Calu3 (cell line): ENCODE measurements at regions not wholly inside any gene's neighbourhood (a gene's known extent, or its start where the extent isn't known, plus 50 kb on each side); places are given as distances from the start of the nearest gene placed in this dataset.

Experiments
- BruUV-seq: library from RNA; stranded (reverse); fragments of 400-500 nt; replicated peaks from 2 replicates; lab custom pipeline; 2021; lab: Mats Ljungman, UMichigan
- CTCF ChIA-PET: fragments of 300-600 bp; sonication (Branson Sonifier 250); formaldehyde crosslinking; loops from one replicate; lab custom pipeline; 2022; ENCODE audit warnings: antibody characterized with exemption; lab: Charles Lee
- DNase-seq: peaks from one replicate; pipeline ENCODE4 v3.0.0; 2022
- H3K27ac Mint-ChIP-seq: one replicate; pipeline ENCODE4 v1.8.0; 2022; ENCODE audit warnings: mixed read lengths; ENCODE audit not compliant: unreplicated experiment
- H3K27me3 Mint-ChIP-seq: one replicate; pipeline ENCODE4 v1.8.0; 2022; ENCODE audit warnings: mixed read lengths; ENCODE audit not compliant: unreplicated experiment
- H3K36me3 Mint-ChIP-seq: one replicate; pipeline ENCODE4 v1.8.0; 2022; ENCODE audit warnings: mild to moderate bottlenecking, moderate library complexity, mixed read lengths; ENCODE audit not compliant: insufficient read depth, unreplicated experiment
- H3K4me1 Mint-ChIP-seq: one replicate; pipeline ENCODE4 v1.8.0; 2022; ENCODE audit warnings: mild to moderate bottlenecking, low read depth, mixed read lengths; ENCODE audit not compliant: unreplicated experiment
- H3K4me3 Mint-ChIP-seq: one replicate; pipeline ENCODE4 v1.8.0; 2022; ENCODE audit warnings: mild to moderate bottlenecking, low read depth, moderate library complexity, mixed read lengths; ENCODE audit not compliant: unreplicated experiment
- H3K9me3 Mint-ChIP-seq: one replicate; pipeline ENCODE4 v1.8.0; 2022; ENCODE audit warnings: low read depth, mixed read lengths; ENCODE audit not compliant: unreplicated experiment
- CTCF ChIP-seq: fragments of 200-600 bp; IDR thresholded peaks from one replicate; pipeline ENCODE4 v1.8.0; 2022; ENCODE audit warnings: antibody characterized with exemption; ENCODE audit not compliant: unreplicated experiment
- intact Hi-C: fragments of 100-400 bp; cut with micrococcal nuclease; formaldehyde crosslinking; loops from one replicate; pipeline ENCODE4 v1.10.0; 2022; ENCODE audit not compliant: unreplicated experiment

- no TSS peak for BruUV-seq
- H3K9me3 Mint-ChIP-seq, result no peaks in the 10 kb centered on the region
- intact Hi-C loops, result no loop called here
- H3K27me3 Mint-ChIP-seq, result no peaks in the 10 kb centered on the region
- no peaks in the 10 kb centered on the region for H3K36me3 Mint-ChIP-seq
- no peak for DNase-seq
- no peaks in the 10 kb centered on the region for H3K4me1 Mint-ChIP-seq
- no peak for TF ChIP-seq CTCF
- no peak overlapping the region for H3K4me3 Mint-ChIP-seq
- CTCF ChIA-PET, result no interaction called here
- H3K27ac Mint-ChIP-seq, result no peak overlapping the region
Observed at GRCh38 chr4:177879851-177880250, 437.6 kb upstream of the AGA start.

- H3K27me3 Mint-ChIP-seq, result no peaks in the 10 kb centered on the region
- intact Hi-C loops, result no loop called here
Observed at GRCh38 chr4:177895136-177895535, 452.9 kb upstream of the AGA start.

GRCh38 chr4:177901786-177902185 lies 459.5 kb upstream of the AGA start:
- no peak overlapping the region for H3K27ac Mint-ChIP-seq
- H3K4me1 Mint-ChIP-seq, result no peaks in the 10 kb centered on the region
- H3K36me3 Mint-ChIP-seq, result no peaks in the 10 kb centered on the region
- BruUV-seq, result no TSS peak
- H3K27me3 Mint-ChIP-seq, result no peaks in the 10 kb centered on the region
- TF ChIP-seq CTCF, result no peak
- no peak for DNase-seq
- CTCF ChIA-PET, result no interaction called here
- H3K9me3 Mint-ChIP-seq, result peaks cover 2% of the 10 kb centered on the region
- no peak overlapping the region for H3K4me3 Mint-ChIP-seq
- intact Hi-C loops, result no loop called here

More at GRCh38 chr4:177895136-177895535, 452.9 kb upstream of the AGA start:
- H3K36me3 Mint-ChIP-seq, result no peaks in the 10 kb centered on the region
- H3K4me1 Mint-ChIP-seq, result no peaks in the 10 kb centered on the region
- no peak overlapping the region for H3K27ac Mint-ChIP-seq
- H3K4me3 Mint-ChIP-seq, result no peak overlapping the region
- BruUV-seq, result no TSS peak
- TF ChIP-seq CTCF, result no peak
- no peaks in the 10 kb centered on the region for H3K9me3 Mint-ChIP-seq
- DNase-seq, result no peak
- CTCF ChIA-PET, result no interaction called here

DNA sequence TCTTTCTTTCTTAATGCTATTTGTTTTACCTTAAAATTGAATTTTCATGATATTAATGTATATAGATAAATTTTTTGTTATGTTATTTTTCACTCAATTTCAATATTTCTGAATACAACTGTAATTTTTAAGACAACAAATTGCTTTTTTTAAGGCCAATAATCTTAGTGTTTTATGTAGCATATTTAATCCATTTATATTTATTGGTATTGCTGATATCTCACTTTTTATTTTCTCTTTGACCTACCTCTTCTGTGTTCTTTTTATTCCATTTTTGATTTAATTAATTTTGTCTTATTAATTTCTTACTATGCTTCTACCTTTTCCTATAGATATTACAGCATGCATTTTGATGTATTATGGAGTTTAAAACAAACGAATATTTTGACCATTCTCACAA lies 460.1 kb upstream of the AGA start:
- peaks cover 2% of the 10 kb centered on the region for H3K9me3 Mint-ChIP-seq
- H3K4me3 Mint-ChIP-seq, result no peak overlapping the region
- no peaks in the 10 kb centered on the region for H3K27me3 Mint-ChIP-seq
- no peak for DNase-seq
- no peak for TF ChIP-seq CTCF
- no peaks in the 10 kb centered on the region for H3K36me3 Mint-ChIP-seq
- H3K4me1 Mint-ChIP-seq, result no peaks in the 10 kb centered on the region
- H3K27ac Mint-ChIP-seq, result no peak overlapping the region
- intact Hi-C loops, result no loop called here
- BruUV-seq, result no TSS peak
- CTCF ChIA-PET, result no interaction called here
